ENCODE measurements at regions not wholly inside any gene's neighbourhood (a gene's known extent, or its start where the extent isn't known, plus 50 kb on each side); places are given as distances from the start of the nearest gene placed in this dataset.

DNA sequence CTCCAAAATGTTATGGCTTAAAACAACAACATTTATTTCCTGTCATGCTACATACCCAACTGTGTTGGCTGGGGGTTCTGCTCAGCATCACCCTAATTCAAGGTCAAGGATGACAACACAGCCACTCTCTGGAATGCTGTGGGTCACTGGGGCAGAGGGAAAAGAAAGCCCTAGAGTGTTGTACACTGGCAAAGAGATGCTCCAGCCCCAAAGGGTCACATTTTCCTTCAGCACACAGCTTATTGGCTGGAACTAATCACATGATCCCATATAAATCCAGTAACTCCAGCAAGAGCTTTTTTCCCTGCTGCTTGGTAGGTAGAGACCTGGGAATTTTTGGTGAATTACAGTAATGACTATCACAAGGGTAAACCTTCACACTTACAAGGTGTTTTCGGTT lies 1041.4 kb downstream of the NTRK3 start:
- TF ChIP-seq POLR2A (IDR thresholded peaks at IDR 0.05; ENCODE audit: low read length), result no peak
- no peak for TF ChIP-seq GATA1 (IDR thresholded peaks at IDR 0.05; ENCODE audit: low read depth, low read length)
